ENCODE measurements at regions not wholly inside any gene's neighbourhood (a gene's known extent, or its start where the extent isn't known, plus 50 kb on each side); places are given as distances from the start of the nearest gene placed in this dataset.

- DNase-seq (ENCODE audit: low read depth in 2 of 2, low spot score in 1 of 2), result no peak
These were observed 603.3 kb downstream of the RAB28 start for GRCh38 chr4:12880844-12881243.

- no peak for DNase-seq (ENCODE audit: low read depth in 2 of 2, low spot score in 1 of 2)
These were observed 604.6 kb downstream of the RAB28 start for GRCh38 chr4:12879496-12879895.

- DNase-seq (ENCODE audit: low read depth in 2 of 2, low spot score in 1 of 2), result no peak
These were observed 608.4 kb downstream of the RAB28 start for GRCh38 chr4:12875640-12876243.

GRCh38 chr4:12873351-12873750, 610.8 kb downstream of the RAB28 start:
- DNase-seq (ENCODE audit: low read depth in 2 of 2, low spot score in 1 of 2), result no peak

GRCh38 chr4:12861422-12861821, 622.7 kb downstream of the RAB28 start:
- no peak for DNase-seq (ENCODE audit: low read depth in 2 of 2, low spot score in 1 of 2)

GRCh38 chr4:12852338-12853307, 631.5 kb downstream of the RAB28 start:
- no peak for DNase-seq (ENCODE audit: low read depth in 2 of 2, low spot score in 1 of 2)

GRCh38 chr4:12846368-12846767, 637.8 kb downstream of the RAB28 start:
- DNase-seq (ENCODE audit: low read depth in 2 of 2, low spot score in 1 of 2), result no peak

GRCh38 chr4:12844141-12844540, 640.0 kb downstream of the RAB28 start:
- DNase-seq (ENCODE audit: low read depth in 2 of 2, low spot score in 1 of 2), result no peak

GRCh38 chr4:12827966-12828365, 656.2 kb downstream of the RAB28 start:
- no peak for DNase-seq (ENCODE audit: low read depth in 2 of 2, low spot score in 1 of 2)

- no peak for DNase-seq (ENCODE audit: low read depth in 2 of 2, low spot score in 1 of 2)
These were observed 692.6 kb downstream of the RAB28 start for GRCh38 chr4:12791536-12791935.

- DNase-seq (ENCODE audit: low read depth in 2 of 2, low spot score in 1 of 2), result no peak
These were observed 696.9 kb downstream of the RAB28 start for GRCh38 chr4:12787261-12787660.

- no peak for DNase-seq (ENCODE audit: low read depth in 2 of 2, low spot score in 1 of 2)
These were observed 705.4 kb downstream of the RAB28 start for GRCh38 chr4:12778706-12779105.

- DNase-seq (ENCODE audit: low read depth in 2 of 2, low spot score in 1 of 2), result no peak
These were observed 705.9 kb downstream of the RAB28 start for GRCh38 chr4:12778191-12778590.

- DNase-seq (ENCODE audit: low read depth in 2 of 2, low spot score in 1 of 2), result no peak
These were observed 713.8 kb downstream of the RAB28 start for GRCh38 chr4:12770351-12770750.

GRCh38 chr4:12761694-12762093, 722.4 kb downstream of the RAB28 start:
- DNase-seq (ENCODE audit: low read depth in 2 of 2, low spot score in 1 of 2), result no peak

GRCh38 chr4:12747154-12747553, 737.0 kb downstream of the RAB28 start:
- no peak for DNase-seq (ENCODE audit: low read depth in 2 of 2, low spot score in 1 of 2)

- DNase-seq (ENCODE audit: low read depth in 2 of 2, low spot score in 1 of 2), result no peak
These were observed 737.9 kb downstream of the RAB28 start for GRCh38 chr4:12746221-12746620.

- DNase-seq (ENCODE audit: low read depth in 2 of 2, low spot score in 1 of 2), result no peak
These were observed 749.6 kb downstream of the RAB28 start for GRCh38 chr4:12734586-12734985.

GRCh38 chr4:12729384-12729783, 754.8 kb downstream of the RAB28 start:
- DNase-seq (ENCODE audit: low read depth in 2 of 2, low spot score in 1 of 2), result no peak

GRCh38 chr4:12724510-12724909, 759.6 kb downstream of the RAB28 start:
- DNase-seq (ENCODE audit: low read depth in 2 of 2, low spot score in 1 of 2), result no peak

- no peak for DNase-seq (ENCODE audit: low read depth in 2 of 2, low spot score in 1 of 2)
These were observed 760.2 kb downstream of the RAB28 start for GRCh38 chr4:12723849-12724447.

- no peak for DNase-seq (ENCODE audit: low read depth in 2 of 2, low spot score in 1 of 2)
These were observed 767.2 kb downstream of the RAB28 start for GRCh38 chr4:12716896-12717295.

All from stimulated activated CD8-positive, alpha-beta memory T cell treated with anti-CD3 and anti-CD28 coated beads, Interleukin-4, amount 100 ng/mL, for 4 hours (primary cell).